ENCODE measurements at regions not wholly inside any gene's neighbourhood (a gene's known extent, or its start where the extent isn't known, plus 50 kb on each side); places are given as distances from the start of the nearest gene placed in this dataset.

- Histone ChIP-seq H3K9me3 (ENCODE audit: control insufficient read depth in 4 of 4, insufficient read depth in 3 of 4, low read length in 3 of 4) (no peaks in the 10 kb centered on the region), H3K9ac (ENCODE audit: insufficient read depth in 1 of 2, low read length in 2 of 2) (no peak overlapping the region), H3K36me3 (ENCODE audit: control insufficient read depth in 4 of 4, insufficient read depth in 4 of 4, low read length in 4 of 4) (no peaks in the 10 kb centered on the region), H3K4me3 (no peak overlapping the region), H3K27ac (ENCODE audit: low read depth in 1 of 2, low read length in 1 of 2) (no peak overlapping the region), H3K4me1 (ENCODE audit: control insufficient read depth in 5 of 5, insufficient read depth in 5 of 5, low read length in 5 of 5) (peaks cover 0 to 4% (median 3%) of the 10 kb centered on the region in 5 donors), H3K27me3 (ENCODE audit: control insufficient read depth in 3 of 3, insufficient read depth in 3 of 3, low read length in 2 of 3) (no peaks in the 10 kb centered on the region)
- 92 to 96% methylated on average over 2 of the region's 2 CpGs for WGBS, 2 donors
- TF ChIP-seq, protein P1, sequence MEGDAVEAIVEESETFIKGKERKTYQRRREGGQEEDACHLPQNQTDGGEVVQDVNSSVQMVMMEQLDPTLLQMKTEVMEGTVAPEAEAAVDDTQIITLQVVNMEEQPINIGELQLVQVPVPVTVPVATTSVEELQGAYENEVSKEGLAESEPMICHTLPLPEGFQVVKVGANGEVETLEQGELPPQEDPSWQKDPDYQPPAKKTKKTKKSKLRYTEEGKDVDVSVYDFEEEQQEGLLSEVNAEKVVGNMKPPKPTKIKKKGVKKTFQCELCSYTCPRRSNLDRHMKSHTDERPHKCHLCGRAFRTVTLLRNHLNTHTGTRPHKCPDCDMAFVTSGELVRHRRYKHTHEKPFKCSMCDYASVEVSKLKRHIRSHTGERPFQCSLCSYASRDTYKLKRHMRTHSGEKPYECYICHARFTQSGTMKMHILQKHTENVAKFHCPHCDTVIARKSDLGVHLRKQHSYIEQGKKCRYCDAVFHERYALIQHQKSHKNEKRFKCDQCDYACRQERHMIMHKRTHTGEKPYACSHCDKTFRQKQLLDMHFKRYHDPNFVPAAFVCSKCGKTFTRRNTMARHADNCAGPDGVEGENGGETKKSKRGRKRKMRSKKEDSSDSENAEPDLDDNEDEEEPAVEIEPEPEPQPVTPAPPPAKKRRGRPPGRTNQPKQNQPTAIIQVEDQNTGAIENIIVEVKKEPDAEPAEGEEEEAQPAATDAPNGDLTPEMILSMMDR (IDR thresholded peaks at IDR 0.05; ENCODE audit: control extremely low read depth, extremely low read depth): no peak
- no peak for ATAC-seq (ENCODE audit: insufficient read depth, low FRiP score)
- no peak for DNase-seq
Measured at GRCh38 chr10:94129393-94130130, 135.8 kb downstream of the PLCE1 start.

GRCh38 chr10:94131885-94132284 lies 138.2 kb downstream of the PLCE1 start:
- peaks cover 0 to 4% (median 3%) of the 10 kb centered on the region in 5 donors for H3K4me1 ChIP-seq (ENCODE audit: control insufficient read depth in 5 of 5, insufficient read depth in 5 of 5, low read length in 5 of 5)
- H3K4me3 ChIP-seq: no peak overlapping the region
- DNase-seq: peak in 1 of 3 donors; percentile 60
- TF ChIP-seq, protein P1 (IDR thresholded peaks at IDR 0.05; ENCODE audit: control extremely low read depth, extremely low read depth): no peak
- no peak overlapping the region for H3K27ac ChIP-seq (ENCODE audit: low read depth in 1 of 2, low read length in 1 of 2)
- H3K36me3 ChIP-seq (ENCODE audit: control insufficient read depth in 4 of 4, insufficient read depth in 4 of 4, low read length in 4 of 4): no peaks in the 10 kb centered on the region
- no peak overlapping the region for H3K9ac ChIP-seq (ENCODE audit: insufficient read depth in 1 of 2, low read length in 2 of 2)
- no peaks in the 10 kb centered on the region for H3K9me3 ChIP-seq (ENCODE audit: control insufficient read depth in 4 of 4, insufficient read depth in 3 of 4, low read length in 3 of 4)
- ATAC-seq (ENCODE audit: insufficient read depth, low FRiP score): no peak
- no peaks in the 10 kb centered on the region for H3K27me3 ChIP-seq (ENCODE audit: control insufficient read depth in 3 of 3, insufficient read depth in 3 of 3, low read length in 2 of 3)
- 51 to 70% methylated on average over 3 of the region's 3 CpGs for WGBS, 2 donors

DNA sequence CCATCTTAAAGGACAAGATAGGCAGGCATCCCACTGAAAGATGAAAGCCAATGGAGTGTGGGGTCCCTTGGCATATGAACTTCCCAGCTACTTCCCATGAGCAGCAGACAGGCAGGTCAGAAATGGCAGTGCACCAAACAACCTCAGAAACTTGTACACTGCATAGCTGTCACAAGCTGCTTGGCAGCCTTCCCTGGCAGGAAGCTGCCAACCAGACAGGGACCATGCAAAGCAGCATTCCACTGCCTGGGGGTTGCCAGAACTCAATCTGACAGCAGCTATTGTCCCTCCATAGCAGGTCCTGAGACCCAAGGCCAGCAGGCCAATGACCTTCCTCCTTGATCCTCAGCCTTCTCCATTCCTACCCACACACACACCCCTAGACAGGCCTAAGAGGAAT lies 139.5 kb downstream of the PLCE1 start:
- DNase-seq (peak in 1 of 3 donors; percentile 41), ATAC-seq (ENCODE audit: insufficient read depth, low FRiP score) (no peak)
- Histone ChIP-seq H3K4me3 (no peak overlapping the region), H3K4me1 (ENCODE audit: control insufficient read depth in 5 of 5, insufficient read depth in 5 of 5, low read length in 5 of 5) (peaks cover 0 to 4% (median 3%) of the 10 kb centered on the region in 5 donors), H3K27ac (ENCODE audit: low read depth in 1 of 2, low read length in 1 of 2) (peak overlapping the region in 1 of 2 donors; percentile 4), H3K9me3 (ENCODE audit: control insufficient read depth in 4 of 4, insufficient read depth in 3 of 4, low read length in 3 of 4) (no peaks in the 10 kb centered on the region), H3K9ac (ENCODE audit: insufficient read depth in 1 of 2, low read length in 2 of 2) (no peak overlapping the region), H3K27me3 (ENCODE audit: control insufficient read depth in 3 of 3, insufficient read depth in 3 of 3, low read length in 2 of 3) (no peaks in the 10 kb centered on the region), H3K36me3 (ENCODE audit: control insufficient read depth in 4 of 4, insufficient read depth in 4 of 4, low read length in 4 of 4) (no peaks in the 10 kb centered on the region)
- TF ChIP-seq, protein P1 (IDR thresholded peaks at IDR 0.05; ENCODE audit: control extremely low read depth, extremely low read depth): no peak

- Histone ChIP-seq H3K36me3 (ENCODE audit: control insufficient read depth in 4 of 4, insufficient read depth in 4 of 4, low read length in 4 of 4) (no peaks in the 10 kb centered on the region), H3K9ac (ENCODE audit: insufficient read depth in 1 of 2, low read length in 2 of 2) (no peak overlapping the region), H3K27me3 (ENCODE audit: control insufficient read depth in 3 of 3, insufficient read depth in 3 of 3, low read length in 2 of 3) (no peaks in the 10 kb centered on the region), H3K4me1 (ENCODE audit: control insufficient read depth in 5 of 5, insufficient read depth in 5 of 5, low read length in 5 of 5) (peaks cover 0 to 4% (median 3%) of the 10 kb centered on the region in 5 donors), H3K9me3 (ENCODE audit: control insufficient read depth in 4 of 4, insufficient read depth in 3 of 4, low read length in 3 of 4) (no peaks in the 10 kb centered on the region), H3K27ac (ENCODE audit: low read depth in 1 of 2, low read length in 1 of 2) (no peak overlapping the region), H3K4me3 (no peak overlapping the region)
- WGBS, 2 donors: 95 to 98% methylated on average over 2 of the region's 2 CpGs
- ATAC-seq (ENCODE audit: insufficient read depth, low FRiP score) (no peak), DNase-seq (no peak)
- TF ChIP-seq, protein P1 (IDR thresholded peaks at IDR 0.05; ENCODE audit: control extremely low read depth, extremely low read depth): no peak
Measured at GRCh38 chr10:94137747-94138146, 144.0 kb downstream of the PLCE1 start.
